ENCODE measurements at regions not wholly inside any gene's neighbourhood (a gene's known extent, or its start where the extent isn't known, plus 50 kb on each side); places are given as distances from the start of the nearest gene placed in this dataset.
"Not testable (repeated sequence)": the region's sequence is repeated elsewhere in the genome, so short reads cannot be mapped to it uniquely, and the experiment has no call there.

- DNase-seq (ENCODE audit: low read depth) = not testable (repeated sequence)
These were observed 86.7 kb upstream of the OR4E1 start for GRCh38 chr14:21760360-21760759.

GRCh38 chr14:21749306-21749868 lies 75.8 kb upstream of the OR4E1 start:
- no peak for DNase-seq (ENCODE audit: low read depth)

- peak; percentile 35 for DNase-seq (ENCODE audit: low read depth)
These were observed 75.3 kb upstream of the OR4E1 start for GRCh38 chr14:21748869-21749303.

- DNase-seq (ENCODE audit: low read depth) = no peak
These were observed 62.2 kb upstream of the OR4E1 start for GRCh38 chr14:21735639-21736307.

- no peak for DNase-seq (ENCODE audit: low read depth)
These were observed 61.6 kb upstream of the OR4E1 start for GRCh38 chr14:21735200-21735599.

GRCh38 chr14:21734457-21735074 lies 60.9 kb upstream of the OR4E1 start:
- DNase-seq (ENCODE audit: low read depth) = peak; percentile 48

- DNase-seq (ENCODE audit: low read depth) = no peak
These were observed 56.1 kb upstream of the OR4E1 start for GRCh38 chr14:21729703-21730233.

- DNase-seq (ENCODE audit: low read depth) = no peak
These were observed 51.6 kb upstream of the OR4E1 start for GRCh38 chr14:21725250-21725649.

- no peak for DNase-seq (ENCODE audit: low read depth)
These were observed 50.7 kb upstream of the OR4E1 start for GRCh38 chr14:21724090-21724973.

- peak; percentile 7 for DNase-seq (ENCODE audit: low read depth)
These were observed 49.9 kb upstream of the OR4E1 start for GRCh38 chr14:21723431-21724045.
